Keratinocyte (primary cell): ENCODE measurements at regions not wholly inside any gene's neighbourhood (a gene's known extent, or its start where the extent isn't known, plus 50 kb on each side); places are given as distances from the start of the nearest gene placed in this dataset.
"Not testable (repeated sequence)": the region's sequence is repeated elsewhere in the genome, so short reads cannot be mapped to it uniquely, and the experiment has no call there.

Source experiments
- DNase-seq: peaks from one replicate; pipeline ENCODE4 v3.0.0-alpha.2; 2011; ENCODE audit warnings: low read depth, missing footprints, low spot score
- FAIRE-seq: peaks from 2 replicates; lab custom pipeline; 2011; peaks lifted over from hg19 to GRCh38; lab: Jason Lieb, UNC
- H2AFZ ChIP-seq: 2 replicates; pipeline ENCODE4 v1.6.0; 2012; ENCODE audit warnings: low read length, control low read depth, inconsistent platforms; ENCODE audit not compliant: control insufficient read depth
- H3K27ac ChIP-seq: 2 replicates; pipeline ENCODE4 v1.5.1; 2011; ENCODE audit warnings: low read length; ENCODE audit not compliant: control insufficient read depth, insufficient read depth
- H3K27me3 ChIP-seq: 3 replicates; pipeline ENCODE4 v1.6.0; 2011; ENCODE audit warnings: low read length; ENCODE audit not compliant: control insufficient read depth, insufficient read depth; ENCODE audit errors: extremely low read depth
- H3K36me3 ChIP-seq, 2 experiments: 2 replicates in 1 of 2; 3 replicates in 1 of 2; pipeline ENCODE4 v1.5.1; 2011; ENCODE audit warnings: low read length in 2 of 2, mild to moderate bottlenecking in 1 of 2; ENCODE audit not compliant: control insufficient read depth in 2 of 2, insufficient read depth in 2 of 2; ENCODE audit errors: extremely low read depth in 1 of 2
- H3K4me1 ChIP-seq: 3 replicates; pipeline ENCODE4 v1.5.1; 2011; ENCODE audit warnings: low read length; ENCODE audit not compliant: control insufficient read depth, insufficient read depth; ENCODE audit errors: extremely low read depth
- H3K4me2 ChIP-seq: 3 replicates; pipeline ENCODE4 v1.6.0; 2011; ENCODE audit warnings: low read depth, low read length; ENCODE audit not compliant: control insufficient read depth, insufficient read depth; ENCODE audit errors: extremely low read depth
- H3K4me3 ChIP-seq, 3 experiments: fragments of 200-600 bp in 1 of 3; sonication (generic) in 1 of 3; 2 replicates in 2 of 3; 3 replicates in 1 of 3; pipeline ENCODE4 v1.5.1; 2011 to 2016; ENCODE audit warnings: low read length in 3 of 3, mild to moderate bottlenecking in 3 of 3, control low read depth in 2 of 3, inconsistent platforms in 1 of 3, low read depth in 1 of 3, mixed read lengths in 1 of 3, mixed run types in 1 of 3, moderate library complexity in 1 of 3; ENCODE audit not compliant: control insufficient read depth in 2 of 3, insufficient read depth in 2 of 3; ENCODE audit errors: extremely low read depth in 1 of 3
- H3K79me2 ChIP-seq: 2 replicates; pipeline ENCODE4 v1.6.0; 2012; ENCODE audit warnings: low read length; ENCODE audit not compliant: control insufficient read depth, insufficient read depth
- H3K9ac ChIP-seq: 3 replicates; pipeline ENCODE4 v1.6.0; 2011; ENCODE audit warnings: low read length; ENCODE audit not compliant: control insufficient read depth, insufficient read depth; ENCODE audit errors: extremely low read depth
- H3K9me1 ChIP-seq: 3 replicates; pipeline ENCODE4 v1.6.0; 2011; ENCODE audit warnings: low read length; ENCODE audit not compliant: control insufficient read depth, insufficient read depth; ENCODE audit errors: extremely low read depth
- H3K9me3 ChIP-seq: 2 replicates; pipeline ENCODE4 v1.5.1; 2012; ENCODE audit warnings: low read depth, low read length; ENCODE audit not compliant: control insufficient read depth
- H4K20me1 ChIP-seq: 3 replicates; pipeline ENCODE4 v1.6.0; 2011; ENCODE audit warnings: low read length; ENCODE audit not compliant: control insufficient read depth, insufficient read depth; ENCODE audit errors: extremely low read depth
- dilution Hi-C: fragments of 300-500 bp; cut with MboI; formaldehyde crosslinking; loops from one replicate; pipeline ENCODE4 v1.7.0; 2020; ENCODE audit warnings: low sequenced_read_pairs; ENCODE audit not compliant: extremely low pct_ligation_motif_present

- dilution Hi-C loops, H3K79me2 ChIP-seq, H4K20me1 ChIP-seq, FAIRE-seq, H3K9me3 ChIP-seq, H3K4me3 ChIP-seq, H3K9ac ChIP-seq, H3K27ac ChIP-seq, DNase-seq, H3K9me1 ChIP-seq, H3K36me3 ChIP-seq, H3K27me3 ChIP-seq, H3K4me2 ChIP-seq, H2AFZ ChIP-seq, H3K4me1 ChIP-seq: not testable (repeated sequence)
Observed at GRCh38 chr4:9078796-9079195, 91.4 kb upstream of the FAM90A26 start.

DNA sequence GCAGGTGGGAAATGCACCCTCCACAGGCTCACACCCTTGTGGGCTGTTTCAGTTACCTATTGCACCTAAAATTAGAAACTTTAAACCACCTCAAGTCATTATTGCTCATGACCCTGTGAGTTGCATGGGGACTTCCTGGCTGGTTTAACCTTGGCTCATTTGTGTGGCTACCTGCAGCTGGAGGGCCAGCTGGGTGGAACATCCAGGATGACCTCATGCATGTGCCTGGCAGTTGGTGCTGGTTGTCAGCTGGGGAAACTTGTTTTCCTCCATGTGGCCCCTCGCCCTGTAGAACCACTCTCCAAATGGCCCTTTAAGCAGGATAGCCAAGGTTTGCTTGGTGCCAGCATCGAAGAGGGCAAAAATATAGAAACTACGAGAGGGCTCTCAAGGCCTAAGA is 93.2 kb upstream of the FAM90A26 start:
- FAIRE-seq, H3K4me1 ChIP-seq, H3K36me3 ChIP-seq, H3K27ac ChIP-seq, H2AFZ ChIP-seq, dilution Hi-C loops, H3K4me2 ChIP-seq, H3K79me2 ChIP-seq, H3K9me1 ChIP-seq, H3K4me3 ChIP-seq, H3K9ac ChIP-seq, H3K27me3 ChIP-seq, H3K9me3 ChIP-seq, DNase-seq, H4K20me1 ChIP-seq: not testable (repeated sequence)

- H3K79me2 ChIP-seq, FAIRE-seq, H3K9me3 ChIP-seq, H2AFZ ChIP-seq, H3K4me3 ChIP-seq, H3K4me2 ChIP-seq, H3K27ac ChIP-seq, dilution Hi-C loops, H3K4me1 ChIP-seq, H3K9me1 ChIP-seq, H3K27me3 ChIP-seq, H3K9ac ChIP-seq, H4K20me1 ChIP-seq, H3K36me3 ChIP-seq, DNase-seq: not testable (repeated sequence)
Observed at GRCh38 chr4:9076486-9076885, 93.7 kb upstream of the FAM90A26 start.

DNA sequence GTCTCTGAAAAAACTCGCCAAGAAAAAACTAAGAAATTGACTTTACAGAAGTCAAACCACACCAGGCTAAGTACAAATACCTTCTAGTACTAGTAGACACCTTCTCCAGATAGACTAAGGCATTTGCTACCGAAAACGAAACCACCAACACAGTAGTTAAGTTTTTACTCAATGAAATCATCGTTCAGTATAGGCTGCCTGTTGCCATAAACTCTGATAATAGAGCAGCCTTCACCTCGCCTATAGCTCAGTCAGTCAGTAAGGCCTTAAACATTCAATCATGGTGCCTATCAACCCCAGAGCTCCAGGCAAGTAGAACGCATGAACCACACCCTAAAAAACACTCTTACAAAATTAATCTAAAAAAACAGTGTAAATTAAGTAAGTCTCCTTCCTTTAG is 96.8 kb upstream of the FAM90A26 start:
- H3K9me3 ChIP-seq, H3K4me2 ChIP-seq, H3K27me3 ChIP-seq, H3K4me3 ChIP-seq, H3K36me3 ChIP-seq, H3K79me2 ChIP-seq, dilution Hi-C loops, H4K20me1 ChIP-seq, H3K9me1 ChIP-seq, H3K9ac ChIP-seq, H3K27ac ChIP-seq, H3K4me1 ChIP-seq, H2AFZ ChIP-seq, DNase-seq, FAIRE-seq: not testable (repeated sequence)

GRCh38 chr4:9072521-9073220 is 97.5 kb upstream of the FAM90A26 start:
- H3K9me3 ChIP-seq, H3K4me2 ChIP-seq, H3K9ac ChIP-seq, H3K4me1 ChIP-seq, H3K79me2 ChIP-seq, H4K20me1 ChIP-seq, H3K9me1 ChIP-seq, dilution Hi-C loops, FAIRE-seq, H3K27ac ChIP-seq, H2AFZ ChIP-seq, DNase-seq, H3K36me3 ChIP-seq, H3K27me3 ChIP-seq, H3K4me3 ChIP-seq: not testable (repeated sequence)
